ENCODE measurements at regions not wholly inside any gene's neighbourhood (a gene's known extent, or its start where the extent isn't known, plus 50 kb on each side); places are given as distances from the start of the nearest gene placed in this dataset.

DNA sequence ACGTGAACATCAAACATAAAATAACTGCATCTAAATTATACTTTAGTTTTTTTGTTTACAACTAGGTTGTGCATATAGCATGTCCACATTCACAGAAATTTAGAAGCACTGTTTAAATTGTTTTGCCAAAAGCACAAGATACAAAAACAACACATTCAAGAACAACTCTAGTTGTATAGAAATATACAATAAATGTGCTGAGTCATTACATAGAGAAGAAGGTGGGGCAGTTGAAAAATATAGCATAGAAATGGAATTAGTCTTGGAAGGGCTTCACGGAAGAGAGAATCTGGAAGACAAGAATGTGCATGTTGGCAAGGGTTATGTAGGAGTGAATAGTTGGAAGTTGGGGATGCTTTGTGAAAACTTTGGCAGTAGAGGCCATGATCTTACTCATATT lies 239.0 kb upstream of the GLRA2 start:
- TF ChIP-seq, protein P1, sequence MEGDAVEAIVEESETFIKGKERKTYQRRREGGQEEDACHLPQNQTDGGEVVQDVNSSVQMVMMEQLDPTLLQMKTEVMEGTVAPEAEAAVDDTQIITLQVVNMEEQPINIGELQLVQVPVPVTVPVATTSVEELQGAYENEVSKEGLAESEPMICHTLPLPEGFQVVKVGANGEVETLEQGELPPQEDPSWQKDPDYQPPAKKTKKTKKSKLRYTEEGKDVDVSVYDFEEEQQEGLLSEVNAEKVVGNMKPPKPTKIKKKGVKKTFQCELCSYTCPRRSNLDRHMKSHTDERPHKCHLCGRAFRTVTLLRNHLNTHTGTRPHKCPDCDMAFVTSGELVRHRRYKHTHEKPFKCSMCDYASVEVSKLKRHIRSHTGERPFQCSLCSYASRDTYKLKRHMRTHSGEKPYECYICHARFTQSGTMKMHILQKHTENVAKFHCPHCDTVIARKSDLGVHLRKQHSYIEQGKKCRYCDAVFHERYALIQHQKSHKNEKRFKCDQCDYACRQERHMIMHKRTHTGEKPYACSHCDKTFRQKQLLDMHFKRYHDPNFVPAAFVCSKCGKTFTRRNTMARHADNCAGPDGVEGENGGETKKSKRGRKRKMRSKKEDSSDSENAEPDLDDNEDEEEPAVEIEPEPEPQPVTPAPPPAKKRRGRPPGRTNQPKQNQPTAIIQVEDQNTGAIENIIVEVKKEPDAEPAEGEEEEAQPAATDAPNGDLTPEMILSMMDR (IDR thresholded peaks at IDR 0.05), result no peak
- TF ChIP-seq POLR2A (IDR thresholded peaks at IDR 0.05), result no peak
- TF ChIP-seq POLR2AphosphoS5 (IDR thresholded peaks at IDR 0.05), result no peak
